T-helper 9 cell (primary cell): ENCODE measurements at regions not wholly inside any gene's neighbourhood (a gene's known extent, or its start where the extent isn't known, plus 50 kb on each side); places are given as distances from the start of the nearest gene placed in this dataset.

Experiments used
- DNase-seq: peaks from one replicate; pipeline ENCODE4 v3.0.0-alpha.2; 2020

DNA sequence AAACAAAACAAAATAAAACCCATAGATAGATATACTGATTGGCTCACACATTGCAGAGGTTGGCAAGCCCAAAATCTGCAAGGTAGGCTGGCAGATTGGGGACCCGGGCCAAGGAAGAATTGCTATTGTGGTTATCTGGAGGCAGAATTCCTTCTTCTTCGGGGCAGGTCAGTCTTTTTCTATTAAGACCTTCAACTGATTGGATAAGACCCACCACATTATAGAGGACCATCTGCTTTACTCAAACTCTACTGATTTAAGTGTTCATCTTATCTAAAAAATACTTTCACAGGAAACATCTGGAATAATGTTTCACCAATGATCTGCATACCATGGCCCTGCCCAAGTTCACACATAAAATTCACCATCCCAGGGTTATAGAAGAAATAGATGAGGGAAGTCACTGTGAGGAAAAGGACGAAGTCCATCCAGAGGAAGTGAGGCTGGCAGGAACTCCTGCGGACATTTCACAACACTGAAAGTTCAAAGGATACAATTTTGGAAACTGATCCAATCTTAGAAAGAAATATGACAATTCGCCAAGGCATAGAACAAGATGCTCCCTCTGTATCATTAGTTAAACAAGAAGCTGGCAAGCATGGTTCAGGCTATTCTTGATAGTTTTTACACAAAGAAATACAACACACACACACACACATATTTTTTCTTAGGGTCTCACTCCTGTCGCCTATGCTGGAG is 127.6 kb upstream of the MED13L start:
- no peak for DNase-seq

DNA sequence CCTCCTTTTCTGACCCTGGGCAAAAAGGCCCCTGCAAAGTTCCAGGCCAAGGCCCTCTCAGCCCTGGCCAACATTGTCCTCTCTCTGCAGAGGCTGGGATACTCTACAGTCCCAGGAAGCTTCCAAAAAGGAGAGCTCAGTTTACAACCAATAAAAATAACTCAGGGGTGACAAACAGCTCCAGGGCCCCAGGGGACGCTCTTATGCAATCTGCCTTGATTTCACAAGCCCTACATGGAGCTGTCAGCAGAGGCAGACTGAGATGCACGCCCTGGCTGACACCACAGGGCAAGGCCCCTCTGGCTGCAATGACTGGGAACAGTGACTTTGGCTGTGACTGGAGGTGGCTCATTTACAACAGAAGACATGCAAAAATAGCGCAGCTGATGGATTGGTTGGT is 129.0 kb upstream of the MED13L start:
- no peak for DNase-seq

DNA sequence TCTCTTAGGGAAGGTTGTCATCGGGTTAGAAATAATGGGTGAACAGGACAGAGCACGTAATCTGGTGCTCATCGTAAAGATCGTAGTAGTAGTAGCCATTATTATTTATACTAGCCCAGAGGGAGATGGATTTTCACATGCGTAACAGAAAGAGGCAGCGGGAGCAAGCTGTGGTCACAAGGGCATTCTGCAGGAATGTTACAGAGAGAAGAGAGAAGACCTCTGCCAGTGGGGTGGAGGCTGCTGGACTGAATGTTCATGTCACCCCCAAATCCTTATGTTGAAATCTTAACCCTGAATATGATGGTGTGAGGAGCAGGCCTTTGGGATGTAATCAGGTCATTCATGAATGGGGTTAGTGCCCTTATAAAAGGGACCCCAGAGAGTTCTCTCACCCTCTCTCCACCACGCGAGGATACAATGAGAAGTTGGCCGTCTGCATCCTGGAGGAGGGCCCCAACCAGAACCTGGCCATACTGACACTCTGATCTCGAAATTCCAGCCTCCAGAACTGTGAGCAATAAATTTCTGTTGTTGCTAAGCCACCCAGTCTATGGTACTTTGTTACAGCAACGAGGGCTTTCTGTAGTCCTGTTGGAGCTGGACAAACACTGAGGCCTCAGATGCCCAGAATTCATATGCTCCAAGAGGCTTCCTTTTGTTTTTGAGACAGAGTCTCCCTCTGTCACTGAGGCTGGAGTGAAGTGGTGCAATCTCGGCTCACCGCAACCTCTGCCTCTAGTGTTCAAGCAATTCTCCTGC is 131.2 kb upstream of the MED13L start:
- DNase-seq, result no peak

DNA sequence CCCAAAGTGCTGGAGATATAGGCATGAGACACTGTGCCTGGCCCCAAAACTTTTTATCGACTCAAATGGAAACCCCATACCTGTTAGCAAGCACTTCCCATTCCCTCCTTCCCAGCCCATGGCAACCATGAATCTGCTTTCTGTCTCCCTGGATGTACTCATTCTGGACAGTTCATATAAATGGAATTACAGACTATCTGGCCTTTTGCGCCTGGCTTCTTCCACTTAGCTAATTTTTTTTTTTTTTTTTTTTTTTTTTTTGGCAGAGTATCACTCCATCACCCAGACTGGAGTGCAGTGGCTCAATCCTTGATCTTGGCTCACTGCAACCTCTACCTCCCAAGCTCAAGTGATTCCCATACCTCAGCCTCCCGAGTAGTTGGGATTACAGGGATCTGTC is 134.5 kb upstream of the MED13L start:
- no peak for DNase-seq

DNA sequence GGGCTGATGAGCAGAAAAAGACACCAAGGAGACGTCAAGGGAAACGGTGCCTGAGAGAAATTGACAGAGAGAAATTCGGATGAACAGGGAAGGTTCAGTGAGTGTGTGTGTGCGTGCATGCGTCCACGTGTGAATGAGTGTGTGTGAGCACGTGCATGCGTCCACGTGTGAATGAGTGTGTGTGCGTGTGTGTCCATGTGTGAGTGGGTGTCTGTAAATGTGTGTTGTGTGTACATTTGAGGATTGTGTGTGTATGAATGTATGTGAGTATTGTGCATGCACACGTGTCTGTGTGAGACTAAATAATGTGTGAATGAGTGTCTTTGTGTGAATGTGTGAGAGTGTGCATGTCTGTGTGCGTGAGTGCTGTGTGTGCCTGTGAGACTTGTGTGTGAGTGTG is 137.4 kb upstream of the MED13L start:
- DNase-seq, result no peak

DNA sequence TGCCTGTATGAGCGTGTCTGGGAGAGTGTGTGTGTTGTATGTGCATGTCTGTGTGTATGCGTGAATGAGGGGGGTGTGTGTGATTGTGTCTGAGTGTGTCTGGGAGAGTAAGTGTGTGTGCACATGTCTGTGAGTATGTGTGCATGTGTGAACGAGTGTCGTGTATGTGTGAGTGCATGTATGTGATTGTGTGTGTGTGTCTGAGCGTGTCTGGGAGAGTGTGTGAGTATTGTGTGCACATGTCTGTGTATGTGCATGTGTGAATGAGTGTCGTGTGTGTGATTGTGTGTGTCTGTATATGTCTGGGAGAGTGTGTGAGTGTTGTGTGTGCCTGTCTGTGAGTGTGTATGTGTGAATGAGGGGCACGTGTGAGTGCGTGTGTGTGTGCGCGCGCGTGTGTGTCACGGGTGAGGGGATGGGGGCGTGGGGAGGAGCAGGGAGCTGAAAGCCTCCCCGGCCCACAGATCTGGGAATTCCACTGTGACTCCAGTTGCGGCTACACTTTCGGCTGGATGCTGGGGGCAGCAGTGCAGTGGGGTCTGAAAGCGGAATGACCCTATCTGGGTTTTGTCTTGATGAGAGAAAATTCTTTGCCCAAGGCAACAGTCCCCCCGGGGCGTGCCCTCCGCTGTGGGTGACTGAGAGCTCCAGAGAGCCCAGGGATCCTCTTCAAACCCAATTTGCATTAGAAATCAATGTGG is 138.1 kb upstream of the MED13L start:
- DNase-seq, result no peak

DNA sequence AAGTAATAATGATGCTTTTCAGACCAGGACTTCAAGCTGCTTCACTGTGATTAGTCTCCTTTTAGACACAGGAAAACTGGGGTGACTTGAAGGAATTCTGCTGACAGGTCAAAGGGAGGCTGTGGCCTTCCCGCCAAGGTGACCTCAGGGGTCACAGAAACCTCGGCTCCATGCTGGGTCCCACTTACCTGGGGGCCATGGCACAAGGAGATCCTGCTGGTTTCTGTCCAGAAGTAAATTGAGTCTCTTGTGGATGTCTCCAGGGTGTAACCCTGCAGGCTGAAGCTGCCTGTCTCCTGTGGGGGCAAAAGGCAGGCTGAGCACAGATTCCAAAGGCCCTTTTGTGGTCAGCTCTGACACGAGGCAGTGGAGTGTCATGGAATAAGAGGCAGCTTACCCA is 138.7 kb upstream of the MED13L start:
- no peak for DNase-seq

DNA sequence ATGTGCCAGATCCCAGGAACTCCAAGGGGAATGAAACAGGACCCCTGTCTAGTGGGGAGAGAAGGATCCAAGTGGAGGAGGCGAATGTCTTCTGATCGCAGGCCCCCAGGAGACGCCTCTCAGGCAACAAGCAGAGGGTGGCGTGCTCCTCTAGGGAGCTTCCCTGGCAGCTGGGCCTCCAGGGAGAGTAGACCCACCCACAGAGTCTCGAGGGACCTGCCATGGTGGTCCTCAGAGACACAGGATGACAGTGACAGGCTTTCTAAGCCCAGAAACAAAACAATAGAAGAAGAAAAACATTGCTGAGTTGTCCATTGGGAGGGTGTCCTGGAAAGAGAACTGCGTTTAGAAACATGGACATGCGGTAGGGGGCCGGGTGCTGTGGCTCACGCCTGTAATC is 140.6 kb upstream of the MAP1LC3B2 start:
- DNase-seq, result no peak

DNA sequence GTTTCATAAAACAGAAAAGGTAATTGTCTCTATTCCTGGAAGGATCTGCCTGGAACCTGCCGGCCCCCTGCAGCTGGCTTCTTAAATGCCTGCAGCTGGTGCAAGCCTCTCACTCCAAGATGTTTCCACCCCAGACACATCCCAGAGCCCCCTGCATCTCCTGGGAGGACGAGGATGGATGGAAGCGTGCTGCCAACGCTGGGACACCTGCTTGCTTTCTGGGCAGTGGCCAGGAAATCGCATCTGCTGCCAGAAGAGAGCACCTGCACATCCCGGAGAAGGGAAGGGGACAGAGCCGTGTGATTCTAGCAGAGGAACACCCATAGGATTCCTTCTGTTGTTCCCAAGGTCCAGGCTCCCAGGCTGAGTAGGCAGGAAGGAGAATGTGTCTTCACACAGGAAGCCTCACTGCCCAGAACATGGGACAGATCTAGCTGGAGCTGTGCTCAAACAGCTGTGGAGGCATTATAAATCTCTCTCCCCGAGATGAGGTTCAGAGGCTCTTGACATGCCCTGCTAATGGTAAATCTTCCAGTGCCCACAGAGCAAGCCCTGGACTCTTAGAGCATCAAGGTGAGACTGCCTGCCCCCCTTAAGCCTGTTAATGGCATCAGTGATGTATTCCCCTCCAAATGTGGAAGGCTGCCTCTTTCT is 138.8 kb upstream of the MAP1LC3B2 start:
- no peak for DNase-seq

DNA sequence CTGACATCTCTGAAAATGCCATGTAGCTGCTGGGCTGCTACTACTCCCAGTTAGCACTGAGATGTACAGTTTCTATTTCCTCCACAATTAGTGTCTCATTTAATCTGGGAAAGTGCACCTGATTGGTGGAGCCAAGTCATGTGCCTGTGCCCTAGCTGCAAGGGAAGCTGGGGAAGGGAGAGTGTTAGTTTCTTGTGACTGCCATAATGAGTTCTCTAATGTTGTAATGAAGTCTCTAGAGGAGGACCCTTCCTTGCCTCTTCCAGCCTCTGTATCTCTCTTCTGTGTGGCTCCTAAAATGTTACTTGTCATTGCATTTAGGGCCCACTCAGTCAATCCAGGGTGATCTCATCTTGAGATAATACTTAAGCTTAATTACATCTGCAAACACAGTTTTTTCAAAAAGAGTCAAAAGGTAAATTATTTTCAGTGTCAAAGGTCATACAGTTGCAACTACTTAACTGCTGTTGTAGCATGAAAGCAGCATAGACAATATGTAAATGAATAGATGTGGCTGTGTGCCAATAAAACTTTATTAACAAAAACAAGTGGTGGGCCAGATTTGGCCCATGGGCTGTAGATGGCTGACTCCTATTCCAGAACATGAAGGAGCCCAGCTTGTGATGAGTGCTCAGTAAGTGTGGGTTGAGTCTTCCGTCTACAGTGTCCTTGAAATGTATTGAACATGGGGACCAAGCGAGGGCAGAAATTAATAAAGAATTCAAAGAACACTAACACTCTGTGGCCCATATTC is 137.2 kb upstream of the MAP1LC3B2 start:
- DNase-seq, result no peak

DNA sequence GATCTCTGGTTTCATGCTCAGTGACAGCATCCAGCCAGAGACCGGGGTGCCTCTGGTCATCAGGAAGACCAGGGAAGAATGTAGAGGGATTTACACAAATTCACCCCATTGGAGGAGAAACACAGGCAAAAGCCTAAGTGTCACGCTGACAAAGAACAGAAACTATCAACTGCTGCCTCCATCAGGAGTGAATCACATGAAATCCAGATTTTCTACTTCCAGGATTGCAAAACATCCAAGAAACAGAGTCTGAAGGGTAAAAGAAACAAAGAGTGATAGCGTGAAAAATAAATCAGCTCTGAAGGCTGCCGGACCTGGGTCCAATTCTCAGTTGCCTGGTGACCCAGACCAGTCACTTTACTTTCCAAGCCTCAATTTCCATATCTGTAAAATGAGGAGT is 136.1 kb upstream of the MAP1LC3B2 start:
- no peak for DNase-seq

DNA sequence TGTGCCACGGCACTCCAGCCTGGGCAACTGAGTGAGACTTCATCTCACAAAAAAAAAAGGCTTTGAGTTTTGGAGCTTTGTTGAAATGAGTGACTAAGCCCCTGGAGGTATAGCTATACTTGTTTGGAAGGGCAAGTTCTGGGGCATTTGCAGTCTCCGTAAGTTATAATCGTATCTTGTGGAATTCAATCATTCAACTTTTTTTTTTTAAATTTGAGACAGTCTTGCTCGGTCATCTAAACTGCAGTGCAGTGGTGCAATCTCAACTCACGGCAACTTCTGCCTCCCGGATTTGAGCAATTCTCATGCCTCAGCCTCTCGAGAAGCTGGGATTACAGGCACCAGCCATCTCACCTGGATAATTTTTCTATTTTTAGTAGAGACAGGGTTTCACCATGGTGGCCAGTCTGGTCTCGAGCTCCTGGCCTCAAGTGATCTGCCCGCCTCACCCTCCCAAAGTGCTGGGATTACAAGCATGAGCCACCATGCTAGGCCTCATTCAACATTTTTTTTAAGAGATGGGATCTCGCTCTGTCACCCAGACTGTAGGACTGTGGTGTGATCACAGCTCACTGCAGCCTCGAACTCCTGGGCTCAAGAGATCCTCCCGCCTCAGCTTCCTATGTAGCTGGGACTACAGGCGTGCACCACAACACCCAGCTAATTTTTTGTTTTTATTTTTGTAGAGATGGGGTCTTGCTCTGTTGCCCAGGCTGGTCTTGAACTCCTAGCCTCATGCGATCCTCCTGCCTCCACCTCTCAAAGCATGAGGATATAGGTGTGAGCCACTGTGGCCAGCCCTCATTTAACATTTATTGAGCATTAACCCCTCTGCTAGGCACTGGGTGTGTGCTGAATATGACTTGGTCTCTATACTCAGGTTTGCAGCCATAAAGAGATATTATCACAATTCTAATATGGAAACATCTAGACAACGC is 133.7 kb upstream of the MAP1LC3B2 start:
- no peak for DNase-seq

DNA sequence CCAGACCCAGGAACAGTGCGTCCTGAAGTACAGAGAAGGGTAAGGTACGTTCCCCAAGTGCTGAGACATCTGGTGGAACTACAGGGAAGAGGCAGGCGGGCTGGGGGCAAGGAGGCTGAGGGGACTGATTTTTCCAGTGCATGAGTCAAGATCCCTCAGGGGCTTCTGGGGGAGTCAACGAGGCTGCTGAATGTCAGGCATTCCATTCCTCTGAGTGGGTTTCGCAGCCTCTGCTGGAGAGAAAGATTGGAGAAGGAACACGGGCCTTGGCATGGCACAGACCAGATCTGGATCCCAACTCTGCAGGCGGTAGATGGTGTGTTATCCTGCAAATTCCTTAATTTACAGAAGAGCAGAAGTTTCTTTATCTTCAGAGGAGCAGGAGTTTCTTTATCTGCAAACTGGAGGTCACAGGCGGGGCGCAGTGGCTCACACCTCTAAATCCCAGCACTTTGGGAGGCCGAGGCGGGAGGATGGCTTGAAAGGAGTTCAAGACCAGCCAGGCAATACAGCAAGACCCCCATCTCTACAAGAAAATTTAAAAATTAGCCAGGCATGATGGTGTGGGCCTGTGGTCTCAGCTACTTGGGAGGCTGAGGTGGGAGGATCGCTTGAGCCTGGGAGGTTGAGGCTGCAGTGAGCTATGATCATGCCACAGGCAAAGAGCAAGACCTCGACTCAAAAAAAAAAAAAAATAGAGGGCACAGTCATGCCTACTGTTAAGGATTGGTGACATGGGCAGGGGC is 132.6 kb upstream of the MAP1LC3B2 start:
- no peak for DNase-seq

DNA sequence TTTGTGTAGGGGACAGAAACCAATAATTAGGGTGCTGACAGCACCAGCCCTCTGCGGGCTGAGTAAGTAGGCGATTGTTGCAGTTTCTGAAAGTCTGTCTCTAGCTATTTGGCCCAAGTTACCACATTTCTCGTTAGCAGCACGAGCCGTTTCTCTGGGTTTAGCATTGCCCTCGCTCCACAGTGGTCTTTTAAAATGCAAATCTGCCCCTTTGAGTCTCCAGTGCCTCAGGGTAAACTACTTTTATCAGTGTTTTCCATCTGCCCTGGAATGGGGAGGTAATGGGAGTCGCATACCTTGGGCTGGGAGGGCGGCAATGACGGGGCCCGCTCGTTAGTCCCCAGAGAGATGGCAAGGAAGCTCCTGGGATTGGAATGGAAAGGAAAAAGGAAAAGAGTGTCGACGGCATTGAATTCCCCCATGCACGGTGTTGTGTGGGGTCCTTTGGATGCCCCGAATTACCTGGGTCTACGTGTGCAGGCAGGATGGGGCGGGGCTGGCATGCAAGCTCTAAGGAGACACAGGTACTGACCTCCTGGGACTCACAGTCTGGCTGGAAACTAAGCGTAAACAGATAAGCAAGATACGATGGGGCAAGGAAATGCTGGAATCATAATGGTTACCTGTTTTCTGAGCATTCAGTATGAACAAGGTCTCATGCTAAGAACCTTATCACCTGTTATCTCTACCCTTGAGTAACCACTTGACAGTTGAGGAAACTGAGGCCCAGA is 131.8 kb upstream of the MAP1LC3B2 start:
- no peak for DNase-seq

DNA sequence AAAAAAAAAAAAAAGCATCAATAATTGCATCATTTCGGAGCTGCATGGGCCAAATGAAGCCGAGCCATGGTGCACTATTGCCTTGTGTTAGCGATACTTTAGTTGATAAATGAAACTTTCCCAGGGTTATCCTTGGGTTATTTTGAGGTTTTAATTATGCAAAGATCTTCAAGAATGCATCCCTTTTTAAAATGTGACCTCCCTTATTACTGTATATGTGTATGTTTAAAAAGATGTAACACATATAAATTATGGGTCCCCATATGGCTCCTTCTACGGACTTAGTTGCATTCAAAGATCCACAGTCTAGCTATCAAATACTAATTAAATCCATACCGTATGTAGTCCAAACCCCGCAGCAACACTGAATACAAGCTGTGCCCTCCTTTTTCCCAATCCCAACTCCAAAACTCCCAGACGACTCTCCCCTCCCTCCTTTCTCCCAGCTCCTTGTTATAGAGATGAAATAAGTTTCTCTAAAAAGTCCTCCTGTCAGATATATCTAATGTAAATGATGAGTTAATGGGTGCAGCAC is 129.3 kb upstream of the MAP1LC3B2 start:
- DNase-seq, result no peak

DNA sequence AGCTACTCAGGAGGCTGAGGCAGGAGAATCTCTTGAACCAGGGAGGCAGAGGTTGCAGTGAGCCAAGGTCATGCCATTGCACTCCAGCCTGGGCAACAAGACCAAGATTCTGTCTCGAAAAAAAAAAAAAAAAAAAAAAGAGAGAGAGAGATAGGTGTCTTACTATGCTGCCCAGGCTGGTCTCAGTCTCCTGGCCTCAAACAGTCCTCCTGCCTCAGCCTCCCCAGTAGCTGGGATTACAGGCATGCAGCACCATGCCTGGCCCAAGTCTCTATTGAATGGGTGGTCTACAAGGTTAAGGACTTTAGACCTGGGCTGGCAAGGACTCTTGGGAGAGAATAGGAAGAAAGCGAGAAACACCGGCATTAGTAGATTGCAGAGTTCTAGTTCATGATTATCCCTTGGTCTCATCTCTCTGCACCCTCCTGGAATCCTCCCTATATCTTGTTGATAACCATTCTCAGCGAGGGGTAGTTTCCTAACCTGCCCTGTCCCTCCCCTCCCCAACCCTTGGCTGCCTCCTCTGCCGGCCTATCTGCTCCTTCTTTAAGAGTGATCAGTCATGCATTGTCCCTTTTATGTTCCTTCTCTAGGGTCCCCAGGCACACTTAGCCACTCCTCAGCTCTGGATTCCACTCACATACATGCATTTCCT is 128.1 kb upstream of the MAP1LC3B2 start:
- no peak for DNase-seq

DNA sequence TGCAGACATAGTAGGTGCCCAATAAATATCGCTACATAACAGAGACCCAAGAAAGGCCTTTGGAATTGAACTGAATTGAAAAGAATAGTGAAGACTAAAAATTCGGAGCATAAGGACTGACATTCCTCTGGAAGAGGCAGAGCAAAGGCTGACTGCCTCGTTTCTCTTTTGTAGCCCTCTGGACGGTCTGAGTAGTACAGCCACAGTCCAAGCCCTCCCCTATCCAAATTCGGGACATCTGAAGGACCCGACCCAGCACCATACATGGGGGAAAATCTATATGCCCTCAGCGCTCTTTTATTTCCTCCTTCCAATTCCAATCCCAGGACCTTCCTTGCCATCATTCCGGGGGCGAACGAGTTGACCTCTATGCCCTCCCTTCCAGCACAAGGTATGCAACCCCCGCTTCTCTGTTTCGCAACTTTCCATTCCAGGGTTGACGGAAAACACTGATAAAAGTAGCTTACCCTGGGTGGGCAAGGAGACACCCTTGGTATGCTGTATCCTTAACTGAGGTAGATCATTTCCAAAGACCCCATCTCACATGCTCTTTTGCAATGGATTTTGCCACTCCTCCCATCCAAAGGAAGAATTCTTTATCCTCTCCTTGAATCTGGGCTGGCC is 127.4 kb upstream of the MAP1LC3B2 start:
- no peak for DNase-seq

DNA sequence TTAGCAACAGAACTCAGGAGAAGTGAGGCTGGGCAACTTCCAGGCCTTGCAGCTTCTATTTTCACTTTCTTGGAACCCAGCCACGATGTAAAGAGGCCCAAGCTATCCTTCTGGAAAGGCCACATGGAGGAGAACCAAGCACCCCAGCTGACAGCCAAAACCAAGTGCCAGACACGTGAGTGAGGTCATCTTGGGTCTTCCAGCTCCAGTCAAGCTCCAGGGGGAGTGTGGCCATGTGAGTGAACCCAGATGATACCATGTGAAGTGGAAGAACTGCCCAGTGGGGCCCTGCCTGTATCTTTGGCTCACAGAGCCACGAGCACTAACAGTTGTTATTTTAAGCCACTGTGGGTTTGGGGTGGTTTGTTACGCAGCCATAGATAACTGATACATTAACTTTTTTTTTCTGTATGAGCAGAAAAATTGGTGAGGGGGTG is 126.8 kb upstream of the MAP1LC3B2 start:
- DNase-seq, result no peak

DNA sequence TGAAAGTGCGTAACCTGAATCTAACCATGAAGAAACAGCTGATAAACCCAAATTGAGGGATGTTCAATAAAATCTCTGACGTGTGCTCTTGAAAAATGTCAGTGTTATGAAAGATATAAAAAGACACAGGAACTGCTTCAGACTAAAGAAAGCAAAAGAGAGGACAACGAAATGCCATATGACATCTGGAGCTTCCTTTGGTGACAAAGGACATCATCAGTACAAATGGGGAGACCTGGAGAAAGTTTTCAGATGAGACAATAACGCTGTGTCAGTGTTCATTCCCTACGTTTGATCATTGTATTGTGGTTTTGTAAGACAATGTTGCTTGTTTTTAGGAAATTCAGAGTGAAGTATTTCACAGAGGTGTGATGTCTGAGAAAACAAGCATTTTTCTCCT is 125.9 kb upstream of the MAP1LC3B2 start:
- DNase-seq, result no peak
